ENCODE measurements at regions not wholly inside any gene's neighbourhood (a gene's known extent, or its start where the extent isn't known, plus 50 kb on each side); places are given as distances from the start of the nearest gene placed in this dataset.

- TF ChIP-seq CTCF (IDR thresholded peaks at IDR 0.05; ENCODE audit: insufficient read depth, low read depth, low read length) (no peak), EZH2 (IDR thresholded peaks at IDR 0.05; ENCODE audit: insufficient read depth, low read length) (no peak)
Measured at GRCh38 chr21:18950045-18950740, 546.6 kb upstream of the TMPRSS15 start.

Data from astrocyte (in vitro differentiated cells and primary cell).